ENCODE measurements at regions not wholly inside any gene's neighbourhood (a gene's known extent, or its start where the extent isn't known, plus 50 kb on each side); places are given as distances from the start of the nearest gene placed in this dataset.

GRCh38 chr3:94251566-94251965 lies 188.7 kb downstream of the NSUN3 start:
- no peaks in the 10 kb centered on the region for H3K9me3 Mint-ChIP-seq
- DNase-seq (ENCODE audit: low spot score) = no peak
- ChIA-PET CTCF (interaction anchor here (0.9 kb wide), 1 partner anchor 85 kb away, joined by 3 read pairs; no protein-coding TSS in a partner anchor), POLR2A (no interaction called here)
- TF ChIP-seq CDX4 (CRISPR knock-in tag; IDR thresholded peaks at IDR 0.05; ENCODE audit: borderline replicate concordance) (no peak), ZNF532 (CRISPR knock-in tag; IDR thresholded peaks at IDR 0.05; ENCODE audit: borderline replicate concordance) (no peak), NFATC4 (CRISPR knock-in tag; IDR thresholded peaks at IDR 0.05) (no peak), PRRX2 (CRISPR knock-in tag; IDR thresholded peaks at IDR 0.05) (no peak), HMGXB4 (CRISPR knock-in tag; IDR thresholded peaks at IDR 0.05) (no peak), USF1 (CRISPR knock-in tag; IDR thresholded peaks at IDR 0.05) (no peak), GABPB1 (CRISPR knock-in tag; IDR thresholded peaks at IDR 0.05) (no peak), ATF3 (CRISPR knock-in tag; conservative IDR thresholded peaks at IDR 0.05) (no peak), IRF1 (CRISPR knock-in tag; IDR thresholded peaks at IDR 0.05) (no peak), MLX (CRISPR knock-in tag; IDR thresholded peaks at IDR 0.05) (no peak), ZNF281 (CRISPR knock-in tag; IDR thresholded peaks at IDR 0.05) (no peak), GRHL2 (CRISPR knock-in tag; IDR thresholded peaks at IDR 0.05; ENCODE audit: insufficient replicate concordance, severe bottlenecking) (no peak), FOXJ3 (CRISPR knock-in tag; IDR thresholded peaks at IDR 0.05; ENCODE audit: borderline replicate concordance) (no peak), MXD4 (CRISPR knock-in tag; IDR thresholded peaks at IDR 0.05; ENCODE audit: borderline replicate concordance) (no peak), ELF4 (CRISPR knock-in tag; IDR thresholded peaks at IDR 0.05; ENCODE audit: low read depth) (no peak)
- no peak for ATAC-seq
- no peaks in the 10 kb centered on the region for H3K27me3 Mint-ChIP-seq (ENCODE audit: low read depth)
- H3K27ac Mint-ChIP-seq = no peak overlapping the region
- peaks cover 39% of the 10 kb centered on the region for H3K4me1 Mint-ChIP-seq
- no peaks in the 10 kb centered on the region for H3K36me3 Mint-ChIP-seq
- no peak overlapping the region for H3K4me3 Mint-ChIP-seq

Data from WTC11 (cell line).